B cell (primary cell): ENCODE measurements at regions not wholly inside any gene's neighbourhood (a gene's known extent, or its start where the extent isn't known, plus 50 kb on each side); places are given as distances from the start of the nearest gene placed in this dataset.

Experiments used
- CTCF ChIP-seq: fragments of 200-600 bp; IDR thresholded peaks from one replicate; pipeline ENCODE4 v1.8.0; 2022; ENCODE audit warnings: antibody characterized with exemption, mild to moderate bottlenecking
- EZH2 ChIP-seq: IDR thresholded peaks from 2 replicates; pipeline ENCODE4 v1.6.1; 2012; ENCODE audit warnings: borderline replicate concordance, low read depth, mild to moderate bottlenecking, moderate library complexity, low read length; ENCODE audit not compliant: insufficient read depth, poor library complexity, severe bottlenecking

- TF ChIP-seq EZH2 (no peak), CTCF (no peak)
These were observed 157.6 kb upstream of the PKN2 start for GRCh38 chr1:88526456-88526855.
